Ovary (tissue), 3 donors: ENCODE measurements at regions not wholly inside any gene's neighbourhood (a gene's known extent, or its start where the extent isn't known, plus 50 kb on each side); places are given as distances from the start of the nearest gene placed in this dataset.

Experiments used
- CTCF ChIP-seq, 3 donors: fragments of 450-650 bp in 2 of 3; fragments of 200-600 bp in 1 of 3; IDR thresholded peaks; one replicate each; pipeline versions ENCODE4 v1.5.1 to v1.8.0; 2016 to 2022; ENCODE audit warnings: antibody characterized with exemption in 3 of 3, mild to moderate bottlenecking in 1 of 3
- EP300 ChIP-seq: sonication (generic); formaldehyde crosslinking; IDR thresholded peaks from one replicate; pipeline ENCODE4 v1.6.1; 2017; ENCODE audit warnings: antibody characterized with exemption
- POLR2A ChIP-seq: fragments of 450-650 bp; IDR thresholded peaks from one replicate; pipeline ENCODE4 v1.6.1; 2017; ENCODE audit warnings: antibody characterized with exemption, mild to moderate bottlenecking, moderate library complexity
- donor health status: DM: no; HTN: no; CAD: no.

- TF ChIP-seq CTCF (IDR thresholded peaks at IDR 0.05) (no peak), POLR2A (no peak), EP300 (no peak)
Measured at GRCh38 chr6:84469144-84469543, 241.7 kb upstream of the CEP162 start.
